ENCODE measurements at regions not wholly inside any gene's neighbourhood (a gene's known extent, or its start where the extent isn't known, plus 50 kb on each side); places are given as distances from the start of the nearest gene placed in this dataset.

GRCh38 chr14:104395941-104396681, 183.5 kb upstream of the C14orf180 start:
- no TSS peak for BruUV-seq (replicated peaks)
- Histone ChIP-seq H3K36me3 (ENCODE audit: insufficient read depth, low read length, poor library complexity, severe bottlenecking) (no peaks in the 10 kb centered on the region), H3K27me3 (replicated peaks; ENCODE audit: insufficient read depth, low read depth, low read length, poor library complexity) (no peaks in the 10 kb centered on the region), H3K4me3 (ENCODE audit: low read depth, low read length, poor library complexity, severe bottlenecking) (no peak overlapping the region), H3K9me3 (ENCODE audit: low read depth, low read length, poor library complexity, severe bottlenecking) (peaks cover 7% of the 10 kb centered on the region), H3K27ac (ENCODE audit: low read depth, low read length, poor library complexity, severe bottlenecking) (no peak overlapping the region), H3K4me1 (ENCODE audit: insufficient read depth, low read length, poor library complexity, severe bottlenecking) (no peaks in the 10 kb centered on the region)
- no peak for TF ChIP-seq CTCF (conservative IDR thresholded peaks at IDR 0.05; ENCODE audit: low read depth, low read length)
- no peak for TF ChIP-seq EZH2 (IDR thresholded peaks at IDR 0.05; ENCODE audit: borderline replicate concordance, low read depth, low read length, poor library complexity, severe bottlenecking)
- ChIA-PET CTCF (no interaction called here), POLR2A (ENCODE audit: low non-redundant PET) (interaction anchor here (0.5 kb wide), 1 partner anchor 117 kb away, joined by 3 read pairs; no protein-coding TSS in a partner anchor)
- intact Hi-C loops (cut with micrococcal nuclease; ENCODE audit: unreplicated experiment) = no loop called here
- DNase-seq (ENCODE audit: low spot score) = no peak

- no peaks in the 10 kb centered on the region for H3K4me1 ChIP-seq (ENCODE audit: insufficient read depth, low read length, poor library complexity, severe bottlenecking)
- intact Hi-C loops (cut with micrococcal nuclease; ENCODE audit: unreplicated experiment) = no loop called here
- no peak overlapping the region for H3K27ac ChIP-seq (ENCODE audit: low read depth, low read length, poor library complexity, severe bottlenecking)
- H3K4me3 ChIP-seq (ENCODE audit: low read depth, low read length, poor library complexity, severe bottlenecking) = no peak overlapping the region
- ChIA-PET POLR2A (ENCODE audit: low non-redundant PET) (no interaction called here), CTCF (no interaction called here)
- TF ChIP-seq EZH2 (IDR thresholded peaks at IDR 0.05; ENCODE audit: borderline replicate concordance, low read depth, low read length, poor library complexity, severe bottlenecking) (no peak), CTCF (conservative IDR thresholded peaks at IDR 0.05; ENCODE audit: low read depth, low read length) (no peak)
- BruUV-seq (replicated peaks) = no TSS peak
- H3K9me3 ChIP-seq (ENCODE audit: low read depth, low read length, poor library complexity, severe bottlenecking) = peaks cover 7% of the 10 kb centered on the region
- no peaks in the 10 kb centered on the region for H3K36me3 ChIP-seq (ENCODE audit: insufficient read depth, low read length, poor library complexity, severe bottlenecking)
- no peaks in the 10 kb centered on the region for H3K27me3 ChIP-seq (replicated peaks; ENCODE audit: insufficient read depth, low read depth, low read length, poor library complexity)
- no peak for DNase-seq (ENCODE audit: low spot score)
Observed at GRCh38 chr14:104396682-104397470, 182.7 kb upstream of the C14orf180 start.

GRCh38 chr14:104397956-104398355, 181.6 kb upstream of the C14orf180 start:
- no TSS peak for BruUV-seq (replicated peaks)
- ChIA-PET POLR2A (ENCODE audit: low non-redundant PET) (interaction anchor here (0.7 kb wide), 1 partner anchor 406 kb away, joined by 3 read pairs; no protein-coding TSS in a partner anchor), CTCF (no interaction called here)
- intact Hi-C loops (cut with micrococcal nuclease; ENCODE audit: unreplicated experiment) = no loop called here
- H3K27ac ChIP-seq (ENCODE audit: low read depth, low read length, poor library complexity, severe bottlenecking) = no peak overlapping the region
- no peak for DNase-seq (ENCODE audit: low spot score)
- H3K36me3 ChIP-seq (ENCODE audit: insufficient read depth, low read length, poor library complexity, severe bottlenecking) = no peaks in the 10 kb centered on the region
- H3K9me3 ChIP-seq (ENCODE audit: low read depth, low read length, poor library complexity, severe bottlenecking) = peaks cover 7% of the 10 kb centered on the region
- no peak for TF ChIP-seq EZH2 (IDR thresholded peaks at IDR 0.05; ENCODE audit: borderline replicate concordance, low read depth, low read length, poor library complexity, severe bottlenecking)
- no peak for TF ChIP-seq CTCF (conservative IDR thresholded peaks at IDR 0.05; ENCODE audit: low read depth, low read length)
- no peaks in the 10 kb centered on the region for H3K27me3 ChIP-seq (replicated peaks; ENCODE audit: insufficient read depth, low read depth, low read length, poor library complexity)
- H3K4me1 ChIP-seq (ENCODE audit: insufficient read depth, low read length, poor library complexity, severe bottlenecking) = no peaks in the 10 kb centered on the region
- H3K4me3 ChIP-seq (ENCODE audit: low read depth, low read length, poor library complexity, severe bottlenecking) = no peak overlapping the region
